ENCODE measurements at regions not wholly inside any gene's neighbourhood (a gene's known extent, or its start where the extent isn't known, plus 50 kb on each side); places are given as distances from the start of the nearest gene placed in this dataset.

DNA sequence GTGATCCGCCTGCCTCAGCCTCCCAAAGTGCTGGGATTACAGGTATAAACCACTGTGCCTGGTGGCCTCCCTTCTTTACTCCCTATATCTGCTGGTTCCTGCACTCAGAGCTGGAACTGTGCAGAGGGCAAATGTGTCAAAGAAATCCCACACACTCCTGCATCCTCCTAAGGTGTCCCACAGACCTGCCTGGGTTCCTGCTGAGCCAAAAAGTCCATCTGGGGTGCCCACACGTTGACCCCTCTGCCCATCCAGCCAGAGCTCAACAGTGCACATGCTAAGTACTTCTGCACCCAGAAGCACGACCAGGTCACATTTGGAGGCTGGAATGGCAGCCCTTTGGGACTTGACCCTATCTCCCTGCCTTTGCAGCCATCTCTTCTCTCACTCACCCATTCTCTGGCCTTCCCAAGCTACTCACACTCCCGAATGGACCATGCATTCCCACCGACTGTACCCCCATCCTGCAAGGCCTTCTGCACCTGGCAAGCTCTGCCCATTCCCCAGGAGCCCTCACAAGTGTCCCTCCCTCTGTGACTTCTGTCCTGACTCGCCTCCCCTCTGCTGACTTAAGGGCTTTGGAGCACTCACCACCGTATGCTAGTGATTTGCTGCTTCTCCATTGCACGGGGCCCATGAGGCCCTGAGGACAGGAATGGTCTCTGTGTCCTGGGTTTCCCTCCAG, 152.1 kb downstream of the KCTD15 start:
- Histone ChIP-seq H3K4me1 (ENCODE audit: control insufficient read depth in 1 of 2, insufficient read depth in 2 of 2, low read length in 2 of 2) (no peaks in the 10 kb centered on the region), H3K4me3 (ENCODE audit: low read length in 2 of 2) (no peak overlapping the region), H3K27ac (ENCODE audit: low read depth in 1 of 2, low read length in 2 of 2) (no peak overlapping the region), H3K27me3 (ENCODE audit: control insufficient read depth in 1 of 2, insufficient read depth in 2 of 2, low read length in 1 of 2) (no peaks in the 10 kb centered on the region), H3K36me3 (ENCODE audit: control insufficient read depth in 1 of 2, insufficient read depth in 2 of 2, low read length in 1 of 2) (no peaks in the 10 kb centered on the region), H3K9me3 (ENCODE audit: control insufficient read depth, low read length) (no peaks in the 10 kb centered on the region)
- DNase-seq (no peak), ATAC-seq (ENCODE audit: low FRiP score) (no peak)
- intact Hi-C loops (cut with DNase I): no loop called here
- WGBS, 2 donors: 59 to 60% methylated on average over 8 of the region's 8 CpGs

DNA sequence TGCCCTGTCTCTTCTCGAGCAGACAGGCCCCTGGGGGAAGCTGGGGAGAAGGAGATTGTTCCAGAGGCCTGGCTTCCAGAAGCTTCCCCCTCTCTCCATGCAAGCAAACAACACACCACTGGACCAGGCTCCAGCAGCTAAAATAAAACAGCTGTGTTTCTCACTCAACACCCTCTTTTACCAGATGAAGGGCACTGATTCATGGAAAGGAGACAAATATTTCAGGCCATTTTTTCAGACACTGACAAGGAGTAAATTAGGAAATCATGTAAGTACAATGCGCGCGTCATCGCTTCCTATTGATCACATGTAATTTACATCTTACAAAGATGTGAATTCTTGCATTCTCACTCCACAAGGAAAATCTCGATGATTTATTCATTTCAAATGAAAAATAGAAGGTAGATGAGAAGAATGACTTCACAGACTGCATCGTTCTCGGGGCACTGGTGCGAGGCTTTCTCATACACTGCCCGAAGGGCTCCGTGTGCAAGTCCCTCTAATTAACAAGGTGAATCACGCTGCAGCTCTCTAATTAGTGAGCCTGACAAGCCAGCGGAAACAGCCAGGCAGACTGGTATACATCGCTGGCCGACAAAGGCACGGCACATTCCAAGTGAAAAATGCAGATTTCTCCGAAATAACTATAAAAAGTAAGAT, 153.6 kb downstream of the KCTD15 start:
- Histone ChIP-seq H3K9me3 (ENCODE audit: control insufficient read depth, low read length) (no peaks in the 10 kb centered on the region), H3K27ac (ENCODE audit: low read depth in 1 of 2, low read length in 2 of 2) (no peak overlapping the region), H3K4me3 (ENCODE audit: low read length in 2 of 2) (no peak overlapping the region), H3K27me3 (ENCODE audit: control insufficient read depth in 1 of 2, insufficient read depth in 2 of 2, low read length in 1 of 2) (no peaks in the 10 kb centered on the region), H3K36me3 (ENCODE audit: control insufficient read depth in 1 of 2, insufficient read depth in 2 of 2, low read length in 1 of 2) (no peaks in the 10 kb centered on the region), H3K4me1 (ENCODE audit: control insufficient read depth in 1 of 2, insufficient read depth in 2 of 2, low read length in 2 of 2) (no peaks in the 10 kb centered on the region)
- WGBS, 2 donors: 38 to 51% methylated on average over 17 of the region's 17 CpGs
- DNase-seq (no peak), ATAC-seq (ENCODE audit: low FRiP score) (no peak)
- intact Hi-C loops (cut with DNase I): no loop called here

DNA sequence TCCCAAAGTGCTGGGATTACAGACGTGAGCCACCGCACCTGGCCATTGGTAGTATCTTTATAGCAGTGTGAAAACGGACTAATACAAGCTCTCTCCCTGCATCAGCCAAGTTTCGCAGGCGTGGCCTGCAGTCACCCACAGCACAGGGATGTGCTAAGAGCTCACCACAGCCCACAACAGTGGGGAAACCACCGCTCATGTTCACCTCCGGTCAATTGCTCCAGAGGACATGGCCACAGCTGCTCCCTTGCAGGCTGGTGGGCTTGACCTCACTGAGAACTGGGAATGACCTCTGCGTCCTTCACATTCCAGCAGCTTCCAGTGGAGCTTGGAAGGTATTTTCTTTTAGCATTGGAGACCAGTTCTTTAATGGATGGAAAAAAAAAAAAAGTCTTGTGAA, 156.4 kb downstream of the KCTD15 start:
- Histone ChIP-seq H3K4me3 (ENCODE audit: low read length in 2 of 2) (no peak overlapping the region), H3K4me1 (ENCODE audit: control insufficient read depth in 1 of 2, insufficient read depth in 2 of 2, low read length in 2 of 2) (no peaks in the 10 kb centered on the region), H3K27ac (ENCODE audit: low read depth in 1 of 2, low read length in 2 of 2) (no peak overlapping the region), H3K36me3 (ENCODE audit: control insufficient read depth in 1 of 2, insufficient read depth in 2 of 2, low read length in 1 of 2) (no peaks in the 10 kb centered on the region), H3K27me3 (ENCODE audit: control insufficient read depth in 1 of 2, insufficient read depth in 2 of 2, low read length in 1 of 2) (no peaks in the 10 kb centered on the region), H3K9me3 (ENCODE audit: control insufficient read depth, low read length) (no peaks in the 10 kb centered on the region)
- ATAC-seq (ENCODE audit: low FRiP score): no peak
- 65 to 69% methylated on average over 8 of the region's 8 CpGs for WGBS, 2 donors
- intact Hi-C loops (cut with DNase I): no loop called here
- DNase-seq: no peak

DNA sequence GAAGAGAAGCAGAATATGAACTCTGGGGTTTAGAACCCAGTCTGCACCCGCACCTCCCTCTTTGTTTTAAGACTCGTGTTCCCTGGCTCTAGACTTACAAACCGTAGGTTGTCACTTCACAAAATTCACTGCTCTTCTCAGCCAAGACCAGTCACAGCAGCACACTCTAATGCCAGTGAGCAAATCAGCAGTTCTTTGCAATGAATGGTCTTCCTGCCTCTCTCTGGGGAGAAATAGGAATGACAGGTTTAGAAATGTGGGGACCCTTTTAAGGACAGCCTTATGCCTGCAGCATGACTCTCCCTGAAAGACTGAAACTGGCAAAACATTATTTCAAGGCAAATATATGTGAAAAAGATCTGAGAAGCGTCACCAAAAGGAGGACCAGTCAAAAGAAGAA, 156.9 kb downstream of the KCTD15 start:
- WGBS, 2 donors: 5 to 21% methylated on average over 4 of the region's 4 CpGs
- Histone ChIP-seq H3K27ac (ENCODE audit: low read depth in 1 of 2, low read length in 2 of 2) (no peak overlapping the region), H3K4me3 (ENCODE audit: low read length in 2 of 2) (no peak overlapping the region), H3K4me1 (ENCODE audit: control insufficient read depth in 1 of 2, insufficient read depth in 2 of 2, low read length in 2 of 2) (no peaks in the 10 kb centered on the region), H3K27me3 (ENCODE audit: control insufficient read depth in 1 of 2, insufficient read depth in 2 of 2, low read length in 1 of 2) (no peaks in the 10 kb centered on the region), H3K9me3 (ENCODE audit: control insufficient read depth, low read length) (no peaks in the 10 kb centered on the region), H3K36me3 (ENCODE audit: control insufficient read depth in 1 of 2, insufficient read depth in 2 of 2, low read length in 1 of 2) (no peaks in the 10 kb centered on the region)
- intact Hi-C loops (cut with DNase I): no loop called here
- no peak for DNase-seq
- ATAC-seq (ENCODE audit: low FRiP score): no peak

DNA sequence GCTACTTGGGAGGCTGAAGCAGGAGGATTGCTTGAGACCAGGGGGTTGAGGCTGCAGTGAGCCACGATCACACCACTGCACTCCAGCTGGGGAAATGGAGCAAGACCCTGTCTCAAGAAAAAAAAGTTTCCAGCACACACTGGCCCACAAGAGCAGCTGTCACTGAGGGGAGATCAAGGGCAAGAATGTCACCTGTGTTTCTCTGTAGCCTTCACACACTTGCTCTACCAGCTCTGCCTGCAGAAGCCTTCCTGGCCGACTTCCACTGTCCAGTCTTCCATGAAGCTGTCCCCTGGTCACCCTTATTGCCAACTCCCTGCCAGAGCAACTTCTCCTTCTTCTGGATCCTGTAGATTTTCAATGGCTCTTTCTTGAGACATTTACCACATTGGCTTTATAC, 158.0 kb downstream of the KCTD15 start:
- no peaks in the 10 kb centered on the region for H3K4me1 ChIP-seq (ENCODE audit: control insufficient read depth in 1 of 2, insufficient read depth in 2 of 2, low read length in 2 of 2)
- no peaks in the 10 kb centered on the region for H3K36me3 ChIP-seq (ENCODE audit: control insufficient read depth in 1 of 2, insufficient read depth in 2 of 2, low read length in 1 of 2)
- H3K27ac ChIP-seq (ENCODE audit: low read depth in 1 of 2, low read length in 2 of 2): no peak overlapping the region
- ATAC-seq (ENCODE audit: low FRiP score) (no peak), DNase-seq (no peak)
- no peaks in the 10 kb centered on the region for H3K9me3 ChIP-seq (ENCODE audit: control insufficient read depth, low read length)
- H3K4me3 ChIP-seq (ENCODE audit: low read length in 2 of 2): no peak overlapping the region
- WGBS, 2 donors: 71 to 82% methylated on average over 2 of the region's 2 CpGs
- no peaks in the 10 kb centered on the region for H3K27me3 ChIP-seq (ENCODE audit: control insufficient read depth in 1 of 2, insufficient read depth in 2 of 2, low read length in 1 of 2)
- intact Hi-C loops (cut with DNase I): no loop called here

DNA sequence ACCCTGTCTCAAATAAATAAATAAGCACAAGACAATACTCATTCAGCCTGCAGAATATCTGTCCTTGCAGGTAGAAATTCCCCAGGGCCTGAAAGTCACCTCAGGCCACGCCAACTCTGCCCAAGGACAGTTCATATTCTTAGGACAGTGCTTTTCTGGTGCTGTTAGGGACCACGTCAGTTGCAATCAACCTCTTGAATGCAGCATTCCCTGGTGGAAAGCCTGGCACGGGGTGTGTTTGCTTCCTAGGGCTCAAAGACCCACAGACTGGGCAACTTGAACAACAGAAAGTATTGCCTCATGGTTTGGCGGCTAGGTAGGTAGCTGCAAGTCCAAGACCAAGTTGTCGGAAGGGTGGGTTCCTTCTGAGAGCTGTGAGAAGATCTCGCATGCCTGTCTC, 160.3 kb downstream of the KCTD15 start:
- no peak for DNase-seq
- no peak for ATAC-seq (ENCODE audit: low FRiP score)
- no peaks in the 10 kb centered on the region for H3K9me3 ChIP-seq (ENCODE audit: control insufficient read depth, low read length)
- H3K4me1 ChIP-seq (ENCODE audit: control insufficient read depth in 1 of 2, insufficient read depth in 2 of 2, low read length in 2 of 2): no peaks in the 10 kb centered on the region
- no peaks in the 10 kb centered on the region for H3K36me3 ChIP-seq (ENCODE audit: control insufficient read depth in 1 of 2, insufficient read depth in 2 of 2, low read length in 1 of 2)
- no peak overlapping the region for H3K4me3 ChIP-seq (ENCODE audit: low read length in 2 of 2)
- no peak overlapping the region for H3K27ac ChIP-seq (ENCODE audit: low read depth in 1 of 2, low read length in 2 of 2)
- intact Hi-C loops (cut with DNase I): no loop called here
- 80 to 84% methylated on average over 6 of the region's 6 CpGs for WGBS, 2 donors
- no peaks in the 10 kb centered on the region for H3K27me3 ChIP-seq (ENCODE audit: control insufficient read depth in 1 of 2, insufficient read depth in 2 of 2, low read length in 1 of 2)

DNA sequence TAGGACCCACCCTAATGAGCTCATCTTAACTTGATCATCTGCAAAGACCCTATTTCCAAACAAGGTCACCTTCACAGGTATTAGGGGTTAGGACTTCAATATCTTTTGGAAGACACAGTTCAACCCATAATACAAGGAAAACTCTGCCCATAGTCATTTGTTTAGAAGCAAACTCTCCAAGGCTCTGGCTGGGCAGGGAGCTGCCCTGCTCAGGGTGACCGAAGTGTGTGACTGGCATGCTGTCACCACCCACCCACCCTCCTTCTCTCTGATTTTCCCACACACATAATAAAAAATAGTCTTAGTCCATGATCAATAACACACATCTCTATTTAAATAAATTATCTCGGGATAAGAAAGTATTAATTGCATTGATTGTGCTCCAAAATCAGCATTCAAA, 161.1 kb downstream of the KCTD15 start:
- ATAC-seq (ENCODE audit: low FRiP score) (no peak), DNase-seq (no peak)
- 62 to 68% methylated on average over 2 of the region's 2 CpGs for WGBS, 2 donors
- Histone ChIP-seq H3K9me3 (ENCODE audit: control insufficient read depth, low read length) (no peaks in the 10 kb centered on the region), H3K4me1 (ENCODE audit: control insufficient read depth in 1 of 2, insufficient read depth in 2 of 2, low read length in 2 of 2) (no peaks in the 10 kb centered on the region), H3K36me3 (ENCODE audit: control insufficient read depth in 1 of 2, insufficient read depth in 2 of 2, low read length in 1 of 2) (no peaks in the 10 kb centered on the region), H3K4me3 (ENCODE audit: low read length in 2 of 2) (no peak overlapping the region), H3K27me3 (ENCODE audit: control insufficient read depth in 1 of 2, insufficient read depth in 2 of 2, low read length in 1 of 2) (no peaks in the 10 kb centered on the region), H3K27ac (ENCODE audit: low read depth in 1 of 2, low read length in 2 of 2) (no peak overlapping the region)
- intact Hi-C loops (cut with DNase I): no loop called here

DNA sequence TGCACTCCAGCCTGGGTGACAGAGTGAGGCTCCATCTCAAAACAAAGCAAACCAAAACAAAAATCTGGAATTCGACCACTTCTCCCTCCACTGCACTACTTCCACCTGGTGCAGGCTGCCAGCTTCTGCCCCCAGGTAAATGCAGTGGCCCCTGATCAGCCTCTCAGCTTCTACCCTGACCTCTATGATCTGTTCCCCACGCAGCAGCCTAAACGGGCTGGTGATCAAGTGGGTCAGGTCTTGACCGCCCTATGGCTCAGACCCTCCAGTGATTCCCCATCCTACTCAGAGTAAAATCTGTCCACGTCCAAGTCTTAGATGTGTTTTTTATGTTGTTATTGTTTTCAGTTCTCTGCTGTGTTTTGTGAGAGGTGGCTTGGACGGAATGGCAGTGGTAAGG, 163.9 kb downstream of the KCTD15 start:
- no peaks in the 10 kb centered on the region for H3K27me3 ChIP-seq (ENCODE audit: control insufficient read depth in 1 of 2, insufficient read depth in 2 of 2, low read length in 1 of 2)
- H3K4me1 ChIP-seq (ENCODE audit: control insufficient read depth in 1 of 2, insufficient read depth in 2 of 2, low read length in 2 of 2): no peaks in the 10 kb centered on the region
- H3K27ac ChIP-seq (ENCODE audit: low read depth in 1 of 2, low read length in 2 of 2): no peak overlapping the region
- no peaks in the 10 kb centered on the region for H3K9me3 ChIP-seq (ENCODE audit: control insufficient read depth, low read length)
- ATAC-seq (ENCODE audit: low FRiP score): no peak
- H3K36me3 ChIP-seq (ENCODE audit: control insufficient read depth in 1 of 2, insufficient read depth in 2 of 2, low read length in 1 of 2): no peaks in the 10 kb centered on the region
- no peak overlapping the region for H3K4me3 ChIP-seq (ENCODE audit: low read length in 2 of 2)
- DNase-seq: no peak
- 48 to 49% methylated on average over 6 of the region's 6 CpGs for WGBS, 2 donors
- intact Hi-C loops (cut with DNase I): no loop called here

DNA sequence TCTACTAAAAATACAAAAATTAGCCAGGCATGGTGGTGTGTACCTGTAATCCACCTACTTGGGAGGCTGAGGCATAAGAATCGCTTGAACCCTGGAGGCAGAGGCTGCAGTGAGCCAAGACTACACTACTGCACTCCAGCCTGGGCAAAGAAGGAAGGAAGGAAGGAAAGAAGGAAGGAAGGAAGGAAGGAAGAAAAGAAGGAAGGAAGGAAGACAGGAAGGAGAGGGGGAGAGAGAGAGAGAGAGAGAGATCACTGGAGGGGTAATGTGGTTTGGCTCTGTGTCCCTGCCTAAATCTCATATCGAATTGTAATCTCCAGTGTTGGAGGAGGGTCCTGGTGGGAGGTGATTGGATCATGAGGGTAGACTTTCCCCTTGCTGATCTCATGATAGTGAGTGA, 165.5 kb downstream of the KCTD15 start:
- WGBS, 2 donors: 84 to 92% methylated on average over 2 of the region's 2 CpGs

More for the DNA sequence above, 165.5 kb downstream of the KCTD15 start:
- no peaks in the 10 kb centered on the region for H3K4me1 ChIP-seq (ENCODE audit: control insufficient read depth in 1 of 2, insufficient read depth in 2 of 2, low read length in 2 of 2)
- no peak overlapping the region for H3K27ac ChIP-seq (ENCODE audit: low read depth in 1 of 2, low read length in 2 of 2)
- no peaks in the 10 kb centered on the region for H3K9me3 ChIP-seq (ENCODE audit: control insufficient read depth, low read length)
- intact Hi-C loops (cut with DNase I): no loop called here
- no peaks in the 10 kb centered on the region for H3K27me3 ChIP-seq (ENCODE audit: control insufficient read depth in 1 of 2, insufficient read depth in 2 of 2, low read length in 1 of 2)
- DNase-seq (no peak), ATAC-seq (ENCODE audit: low FRiP score) (no peak)
- no peaks in the 10 kb centered on the region for H3K36me3 ChIP-seq (ENCODE audit: control insufficient read depth in 1 of 2, insufficient read depth in 2 of 2, low read length in 1 of 2)
- no peak overlapping the region for H3K4me3 ChIP-seq (ENCODE audit: low read length in 2 of 2)
